KBM-7 (cell line): ENCODE measurements at regions not wholly inside any gene's neighbourhood (a gene's known extent, or its start where the extent isn't known, plus 50 kb on each side); places are given as distances from the start of the nearest gene placed in this dataset.
"Not testable (repeated sequence)": the region's sequence is repeated elsewhere in the genome, so short reads cannot be mapped to it uniquely, and the experiment has no call there.

Source experiments
- DNase-seq: peaks from one replicate; pipeline ENCODE4 v3.0.0-alpha.2; 2015
- in situ Hi-C: fragments of 300-500 bp; cut with MboI; formaldehyde crosslinking; loops from 2 replicates; pipeline ENCODE4 v1.14.3; 2020; ENCODE audit warnings: low sequenced_read_pairs, low pct_unique_long_range_greater_than_20kb, mixed read lengths

GRCh38 chr3:88960019-88960418 lies 147.4 kb upstream of the EPHA3 start:
- in situ Hi-C loops, result no loop called here

DNA sequence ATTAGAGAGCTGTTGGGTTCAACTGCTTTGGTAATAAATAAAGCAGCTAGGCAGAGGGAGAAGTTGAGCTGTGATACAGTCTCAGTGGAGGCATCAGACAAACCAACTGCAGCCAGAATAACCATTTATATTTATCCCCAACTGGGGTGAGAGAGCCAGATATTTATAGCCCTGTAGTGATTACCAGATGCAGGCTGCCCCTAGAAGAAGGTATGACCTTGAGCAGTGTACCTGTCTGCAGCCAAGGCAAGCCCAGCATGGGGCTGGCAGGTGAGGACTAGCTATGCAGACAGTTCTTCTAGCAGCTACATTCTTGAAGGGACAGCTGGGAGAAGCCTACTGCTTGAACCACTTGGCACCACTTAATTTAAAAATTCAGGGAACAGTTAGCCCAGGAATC lies 144.4 kb upstream of the EPHA3 start:
- DNase-seq, result no peak
- in situ Hi-C loops, result no loop called here

More at GRCh38 chr3:88960019-88960418, 147.4 kb upstream of the EPHA3 start:
- DNase-seq, result no peak

- in situ Hi-C loops, result no loop called here
- no peak for DNase-seq
Observed at GRCh38 chr3:88979760-88980159, 127.7 kb upstream of the EPHA3 start.

DNA sequence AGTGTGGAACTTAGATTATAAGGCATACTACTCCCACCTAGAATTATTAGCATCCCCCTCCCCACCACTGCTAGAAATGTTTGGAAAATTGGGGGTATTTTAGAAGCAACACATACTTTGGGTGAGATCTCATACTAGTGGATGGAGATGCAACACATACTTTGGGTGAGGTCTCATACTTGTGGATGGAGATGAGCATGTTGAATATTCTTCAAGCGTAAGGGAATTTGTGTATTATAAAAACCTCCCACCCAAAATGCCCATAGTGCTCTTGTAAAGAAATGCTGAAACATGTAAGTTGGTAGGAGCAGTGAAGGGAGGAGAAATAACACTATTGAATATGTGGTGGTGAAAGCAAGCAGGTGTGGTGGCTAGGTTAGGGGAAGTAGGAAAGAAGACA lies 124.0 kb upstream of the EPHA3 start:
- no peak for DNase-seq
- in situ Hi-C loops, result no loop called here

- in situ Hi-C loops, result no loop called here
- no peak for DNase-seq
Observed at GRCh38 chr3:88984256-88984655, 123.2 kb upstream of the EPHA3 start.

GRCh38 chr3:88984832-88985231 lies 122.6 kb upstream of the EPHA3 start:
- DNase-seq, result no peak
- in situ Hi-C loops, result no loop called here

GRCh38 chr3:88985491-88985890 lies 121.9 kb upstream of the EPHA3 start:
- DNase-seq, result no peak
- in situ Hi-C loops, result no loop called here

GRCh38 chr3:88986834-88987233 lies 120.6 kb upstream of the EPHA3 start:
- no peak for DNase-seq

GRCh38 chr3:88987776-88988175 lies 119.6 kb upstream of the EPHA3 start:
- in situ Hi-C loops, result no loop called here

More at GRCh38 chr3:88986834-88987233, 120.6 kb upstream of the EPHA3 start:
- in situ Hi-C loops, result no loop called here

DNA sequence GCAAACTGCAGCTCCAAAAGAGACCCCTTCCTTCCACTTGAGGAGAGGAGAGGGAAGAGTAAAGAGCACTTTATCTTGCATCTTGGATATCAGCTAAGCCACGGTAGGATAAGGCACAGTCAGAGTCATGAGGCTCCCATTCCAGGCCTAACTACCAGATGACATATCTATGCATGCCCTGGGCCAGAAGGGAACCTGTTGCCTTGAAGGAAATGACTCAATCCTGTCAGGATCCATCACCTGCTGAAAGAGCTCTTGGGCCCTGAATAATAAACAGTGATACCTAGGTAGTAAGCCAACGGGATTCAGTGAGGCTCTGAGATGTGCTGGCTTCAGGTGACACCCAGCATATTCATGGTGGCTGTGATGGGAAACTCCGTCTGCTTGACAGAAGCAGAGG lies 118.5 kb upstream of the EPHA3 start:
- in situ Hi-C loops, result no loop called here
- no peak for DNase-seq

More at GRCh38 chr3:88987776-88988175, 119.6 kb upstream of the EPHA3 start:
- no peak for DNase-seq

- no peak for DNase-seq
- in situ Hi-C loops, result no loop called here
Observed at GRCh38 chr3:88991496-88991895, 115.9 kb upstream of the EPHA3 start.

GRCh38 chr3:88996691-88997090 lies 110.7 kb upstream of the EPHA3 start:
- no peak for DNase-seq
- in situ Hi-C loops, result no loop called here

DNA sequence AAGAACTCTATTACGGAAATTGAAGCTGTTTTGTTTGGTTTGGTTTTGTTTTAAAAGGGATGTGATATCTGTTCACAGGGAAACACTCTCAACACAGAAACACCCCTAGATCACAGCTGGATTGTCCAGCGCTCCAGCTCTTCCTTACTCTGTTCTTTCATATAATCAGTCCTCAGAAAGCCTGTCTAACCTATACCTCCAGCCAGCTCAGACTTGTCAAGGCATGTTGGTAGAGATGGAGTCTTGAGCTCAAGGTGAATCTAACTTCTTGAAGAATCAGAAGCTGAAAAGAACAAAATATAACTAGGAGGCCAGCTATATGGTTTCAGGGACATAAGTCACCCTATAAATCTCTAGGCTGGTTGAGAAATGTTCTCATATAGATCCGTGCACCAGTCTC lies 110.2 kb upstream of the EPHA3 start:
- in situ Hi-C loops, result no loop called here
- no peak for DNase-seq

DNA sequence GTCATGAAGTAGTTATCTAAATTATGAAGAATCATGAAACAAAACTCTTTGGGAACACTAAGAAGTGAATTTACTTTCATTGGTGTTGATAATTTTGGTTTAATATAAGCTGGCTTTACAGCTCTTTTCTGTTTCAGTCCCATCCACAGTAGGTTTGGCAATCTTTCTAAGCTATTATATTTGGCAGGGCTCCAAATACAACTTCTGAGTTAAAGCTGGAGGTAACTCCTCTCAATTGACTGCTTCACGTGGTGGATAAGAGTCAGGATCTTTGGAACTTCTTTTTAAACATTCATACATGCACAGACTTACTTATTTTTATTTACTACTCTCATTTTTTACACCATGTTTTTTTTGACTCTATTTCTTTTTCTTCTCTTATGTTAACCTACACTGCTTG lies 106.5 kb upstream of the EPHA3 start:
- in situ Hi-C loops, result no loop called here
- DNase-seq, result no peak

- in situ Hi-C loops, result no loop called here
- DNase-seq, result no peak
Observed at GRCh38 chr3:89002191-89002590, 105.2 kb upstream of the EPHA3 start.

DNA sequence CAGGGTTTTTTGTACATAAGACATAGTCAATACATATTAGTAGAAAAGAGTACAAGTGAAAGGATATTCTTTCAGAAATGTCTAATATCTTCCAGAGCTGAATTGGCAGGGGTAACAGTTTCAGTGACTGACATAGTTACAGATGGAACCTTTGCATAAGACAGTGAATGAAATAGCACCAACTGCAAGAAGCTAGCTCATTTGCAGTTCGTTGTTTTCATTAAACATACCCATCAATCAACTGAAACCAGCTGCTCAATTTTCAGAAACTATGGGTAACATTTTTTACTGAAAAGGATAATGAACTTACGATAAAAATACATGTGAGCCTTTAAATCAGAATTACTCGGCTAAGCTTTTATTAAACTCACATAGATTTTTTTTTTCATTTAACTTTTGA lies 93.9 kb upstream of the EPHA3 start:
- DNase-seq, result no peak
- in situ Hi-C loops, result no loop called here

- in situ Hi-C loops, result no loop called here
- DNase-seq, result no peak
Observed at GRCh38 chr3:89017531-89017930, 89.9 kb upstream of the EPHA3 start.

GRCh38 chr3:89025185-89025584 lies 82.2 kb upstream of the EPHA3 start:
- in situ Hi-C loops, result no loop called here

GRCh38 chr3:89032346-89033013 lies 74.9 kb upstream of the EPHA3 start:
- DNase-seq, result no peak
- in situ Hi-C loops, result no loop called here

More at GRCh38 chr3:89025185-89025584, 82.2 kb upstream of the EPHA3 start:
- no peak for DNase-seq

DNA sequence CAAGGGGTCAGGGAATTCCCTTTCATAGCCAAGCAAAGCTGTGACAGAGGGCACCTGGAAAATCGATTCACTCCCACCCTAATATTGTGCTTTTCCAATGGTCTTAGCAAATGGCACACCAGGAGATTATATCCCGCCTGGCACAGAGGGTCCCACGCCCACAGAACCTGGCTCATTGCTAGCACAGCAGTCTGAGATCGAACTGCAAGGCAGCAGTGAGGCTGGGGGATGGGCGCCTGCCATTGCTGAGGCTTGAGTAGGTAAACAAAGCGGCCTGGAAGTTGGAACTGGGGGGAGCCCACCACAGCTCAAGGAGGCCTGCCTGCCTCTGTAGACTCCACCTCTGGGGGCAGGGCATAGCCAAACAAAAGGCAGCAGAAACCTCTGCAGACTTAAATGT lies 72.7 kb upstream of the EPHA3 start:
- in situ Hi-C loops, DNase-seq: not testable (repeated sequence)

DNA sequence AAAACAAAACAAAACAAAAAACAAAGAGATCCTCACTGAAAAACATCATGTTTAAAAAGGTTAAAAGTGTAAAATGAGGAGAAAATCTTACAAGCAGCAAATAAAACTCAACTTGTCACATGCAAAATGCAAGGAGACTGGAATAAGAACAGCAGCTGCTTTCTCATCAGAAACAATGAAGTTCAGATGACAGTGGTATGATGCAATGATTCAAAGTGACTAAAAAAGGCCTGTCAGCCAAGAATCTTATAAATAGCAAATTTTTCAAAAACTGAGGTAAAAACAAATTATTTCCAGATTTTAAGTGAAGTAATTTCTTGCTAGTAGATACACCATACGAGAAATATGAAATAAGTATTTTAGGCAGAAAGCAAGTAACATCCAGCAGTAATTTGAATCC lies 68.6 kb upstream of the EPHA3 start:
- DNase-seq, result no peak

More for the DNA sequence above, 68.6 kb upstream of the EPHA3 start:
- in situ Hi-C loops, result no loop called here
